Medulla oblongata (tissue), 1 donor: ENCODE measurements at regions not wholly inside any gene's neighbourhood (a gene's known extent, or its start where the extent isn't known, plus 50 kb on each side); places are given as distances from the start of the nearest gene placed in this dataset.
"Not testable (repeated sequence)": the region's sequence is repeated elsewhere in the genome, so short reads cannot be mapped to it uniquely, and the experiment has no call there.

Experiments used
- DNase-seq: peaks from one replicate; pipeline ENCODE4 v3.0.0-alpha.2; 2015; ENCODE audit errors: extremely low spot score

- DNase-seq = peak; percentile 55
These were observed 76.8 kb downstream of the SOWAHC start for GRCh38 chr2:109690822-109691541.

- no peak for DNase-seq
These were observed 78.0 kb downstream of the SOWAHC start for GRCh38 chr2:109692013-109692743.

- DNase-seq = not testable (repeated sequence)
These were observed 78.7 kb downstream of the SOWAHC start for GRCh38 chr2:109692831-109693230.

GRCh38 chr2:109693292-109693691 is 79.1 kb downstream of the SOWAHC start:
- not testable (repeated sequence) for DNase-seq

- no peak for DNase-seq
These were observed 80.0 kb downstream of the SOWAHC start for GRCh38 chr2:109694190-109694589.

GRCh38 chr2:109695290-109695689 is 81.1 kb downstream of the SOWAHC start:
- no peak for DNase-seq

- no peak for DNase-seq
These were observed 85.5 kb downstream of the SOWAHC start for GRCh38 chr2:109699646-109700045.

GRCh38 chr2:109700680-109701274 is 86.6 kb downstream of the SOWAHC start:
- DNase-seq = no peak

GRCh38 chr2:109701362-109701761 is 87.2 kb downstream of the SOWAHC start:
- DNase-seq = no peak

GRCh38 chr2:109702250-109702985 is 88.3 kb downstream of the SOWAHC start:
- DNase-seq = no peak

GRCh38 chr2:109703077-109703476 is 88.9 kb downstream of the SOWAHC start:
- DNase-seq = no peak

- no peak for DNase-seq
These were observed 89.6 kb downstream of the SOWAHC start for GRCh38 chr2:109703798-109704197.

GRCh38 chr2:109707281-109708147 is 86.6 kb upstream of the RGPD5 start:
- DNase-seq = no peak

GRCh38 chr2:109710505-109711229 is 83.4 kb upstream of the RGPD5 start:
- no peak for DNase-seq

- no peak for DNase-seq
These were observed 82.6 kb upstream of the RGPD5 start for GRCh38 chr2:109711230-109712122.

- DNase-seq = no peak
These were observed 82.0 kb upstream of the RGPD5 start for GRCh38 chr2:109712123-109712449.

GRCh38 chr2:109712746-109713145 is 81.4 kb upstream of the RGPD5 start:
- no peak for DNase-seq

- DNase-seq = no peak
These were observed 78.7 kb upstream of the RGPD5 start for GRCh38 chr2:109715313-109715805.

- not testable (repeated sequence) for DNase-seq
These were observed 77.5 kb upstream of the RGPD5 start for GRCh38 chr2:109716596-109716995.
